ENCODE measurements at regions not wholly inside any gene's neighbourhood (a gene's known extent, or its start where the extent isn't known, plus 50 kb on each side); places are given as distances from the start of the nearest gene placed in this dataset.
A peak's percentile ranks its signal among the peaks of the same experiment; 100 is the strongest.

- H3K4me3 Mint-ChIP-seq, result peak overlapping the region; percentile 24
- Histone ChIP-seq H3K27me3 (no peaks in the 10 kb centered on the region), H3K9ac (no peak overlapping the region), H4K20me1 (ENCODE audit: low read depth) (no peaks in the 10 kb centered on the region), H3K36me3 (no peaks in the 10 kb centered on the region), H3K4me3 (no peak overlapping the region), H3K27ac (no peak overlapping the region), H3K79me2 (ENCODE audit: low read depth) (no peaks in the 10 kb centered on the region), H3K9me3 (ENCODE audit: low read depth) (no peaks in the 10 kb centered on the region), H2AFZ (replicated peaks) (no peak overlapping the region), H3F3A (ENCODE audit: low read depth) (no peaks in the 10 kb centered on the region), H3K4me2 (no peak overlapping the region), H3K4me1 (peaks cover 21% of the 10 kb centered on the region)
- TF ChIP-seq CTCF (IDR thresholded peaks at IDR 0.05), result no peak
- TF ChIP-seq EZH2 (IDR thresholded peaks at IDR 0.05), result no peak
- no peak for TF ChIP-seq EZH2phosphoT487 (IDR thresholded peaks at IDR 0.05)
- no peak for DNase-seq (ENCODE audit: low spot score)
- H3K27me3 Mint-ChIP-seq (ENCODE audit: insufficient read depth, low read depth), result no peaks in the 10 kb centered on the region
- H3K27ac Mint-ChIP-seq, result peak overlapping the region; percentile 35
- no peaks in the 10 kb centered on the region for H3K9me3 Mint-ChIP-seq
- peaks cover 31% of the 10 kb centered on the region for H3K4me1 Mint-ChIP-seq
- H3K36me3 Mint-ChIP-seq, result no peaks in the 10 kb centered on the region
Observed at GRCh38 chr11:81070948-81071347, 1630.1 kb upstream of the TENM4 start.

GRCh38 chr11:81059356-81059755 is 1618.5 kb upstream of the TENM4 start:
- H3K4me3 Mint-ChIP-seq, result no peak overlapping the region
- no peak for TF ChIP-seq CTCF (IDR thresholded peaks at IDR 0.05)
- no peak for TF ChIP-seq EZH2 (IDR thresholded peaks at IDR 0.05)
- TF ChIP-seq EZH2phosphoT487 (IDR thresholded peaks at IDR 0.05), result no peak
- H3K27ac Mint-ChIP-seq, result no peak overlapping the region
- Histone ChIP-seq H3K4me3 (no peak overlapping the region), H3F3A (ENCODE audit: low read depth) (no peaks in the 10 kb centered on the region), H3K9ac (no peak overlapping the region), H3K9me3 (ENCODE audit: low read depth) (no peaks in the 10 kb centered on the region), H3K27ac (no peak overlapping the region), H3K79me2 (ENCODE audit: low read depth) (no peaks in the 10 kb centered on the region), H3K36me3 (no peaks in the 10 kb centered on the region), H3K27me3 (no peaks in the 10 kb centered on the region), H3K4me2 (no peak overlapping the region), H2AFZ (replicated peaks) (no peak overlapping the region), H4K20me1 (ENCODE audit: low read depth) (no peaks in the 10 kb centered on the region), H3K4me1 (no peaks in the 10 kb centered on the region)
- DNase-seq (ENCODE audit: low spot score), result no peak
- H3K4me1 Mint-ChIP-seq, result no peaks in the 10 kb centered on the region
- no peaks in the 10 kb centered on the region for H3K27me3 Mint-ChIP-seq (ENCODE audit: insufficient read depth, low read depth)
- no peaks in the 10 kb centered on the region for H3K9me3 Mint-ChIP-seq
- no peaks in the 10 kb centered on the region for H3K36me3 Mint-ChIP-seq

- H3K36me3 Mint-ChIP-seq, result no peaks in the 10 kb centered on the region
- Histone ChIP-seq H3K79me2 (ENCODE audit: low read depth) (no peaks in the 10 kb centered on the region), H3K4me1 (peaks cover 7% of the 10 kb centered on the region), H3F3A (ENCODE audit: low read depth) (no peaks in the 10 kb centered on the region), H3K27me3 (no peaks in the 10 kb centered on the region), H3K9me3 (ENCODE audit: low read depth) (no peaks in the 10 kb centered on the region), H3K4me3 (no peak overlapping the region), H3K9ac (no peak overlapping the region), H3K36me3 (no peaks in the 10 kb centered on the region), H3K4me2 (no peak overlapping the region), H2AFZ (replicated peaks) (no peak overlapping the region), H4K20me1 (ENCODE audit: low read depth) (no peaks in the 10 kb centered on the region), H3K27ac (no peak overlapping the region)
- H3K27me3 Mint-ChIP-seq (ENCODE audit: insufficient read depth, low read depth), result no peaks in the 10 kb centered on the region
- H3K27ac Mint-ChIP-seq, result no peak overlapping the region
- H3K9me3 Mint-ChIP-seq, result no peaks in the 10 kb centered on the region
- H3K4me3 Mint-ChIP-seq, result no peak overlapping the region
- TF ChIP-seq CTCF (IDR thresholded peaks at IDR 0.05), result no peak
- TF ChIP-seq EZH2phosphoT487 (IDR thresholded peaks at IDR 0.05), result no peak
- TF ChIP-seq EZH2 (IDR thresholded peaks at IDR 0.05), result no peak
- H3K4me1 Mint-ChIP-seq, result peaks cover 24% of the 10 kb centered on the region
- DNase-seq (ENCODE audit: low spot score), result no peak
Observed at GRCh38 chr11:81052344-81053158, 1611.7 kb upstream of the TENM4 start.

All from neural progenitor cell (in vitro differentiated cells).